GM19324 (cell line): ENCODE measurements at regions not wholly inside any gene's neighbourhood (a gene's known extent, or its start where the extent isn't known, plus 50 kb on each side); places are given as distances from the start of the nearest gene placed in this dataset.

Experiments used
- ATAC-seq: cut with Tn5 transposase; IDR thresholded peaks from one replicate; pipeline ENCODE4 v1.9.1; 2021; ENCODE audit warnings: mild to moderate bottlenecking, moderate library complexity; ENCODE audit not compliant: unreplicated experiment, low FRiP score

GRCh38 chr4:33058998-33059397 lies 2338.8 kb downstream of the PCDH7 start:
- ATAC-seq = no peak

GRCh38 chr4:33060674-33061542 lies 2340.7 kb downstream of the PCDH7 start:
- no peak for ATAC-seq

DNA sequence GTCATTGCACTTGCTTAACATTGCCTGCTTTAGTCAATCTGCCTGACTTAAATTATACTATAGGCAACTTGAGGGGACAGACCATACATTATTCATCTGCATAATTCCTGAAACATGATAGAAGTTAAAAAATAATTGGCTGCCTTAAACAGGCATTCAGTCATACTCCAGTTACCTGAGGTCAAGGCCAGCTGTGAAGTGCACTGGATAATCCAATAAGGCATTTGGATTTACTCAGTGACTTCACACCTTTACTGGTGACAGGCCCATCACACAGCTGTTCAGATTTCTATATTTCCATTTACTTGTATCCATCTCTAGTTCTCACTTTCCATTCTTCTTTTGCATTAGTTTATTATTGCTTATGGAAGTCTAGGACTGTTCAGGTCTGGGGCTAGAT lies 2341.6 kb downstream of the PCDH7 start:
- ATAC-seq = no peak

- ATAC-seq = no peak
These were observed 2342.1 kb downstream of the PCDH7 start for GRCh38 chr4:33062155-33062806.

DNA sequence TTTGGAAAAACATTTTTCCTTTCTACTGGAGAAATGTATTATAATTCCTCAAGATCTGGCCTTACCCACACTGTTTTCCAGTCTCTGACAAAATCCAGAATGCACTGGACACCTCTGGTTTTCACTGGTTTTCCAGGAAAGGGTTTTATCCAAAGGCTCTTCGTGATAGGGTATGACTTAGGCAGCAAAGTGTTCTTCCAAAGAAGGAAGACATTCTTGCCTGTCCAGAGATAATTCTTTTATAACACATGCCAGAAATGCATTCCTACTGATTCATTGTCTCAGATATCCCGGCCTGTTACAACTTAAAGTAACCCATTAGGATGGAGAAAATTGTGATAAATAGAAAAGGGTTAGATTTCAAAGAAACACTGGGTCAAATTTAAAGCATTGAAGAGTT lies 2343.1 kb downstream of the PCDH7 start:
- ATAC-seq = no peak

- ATAC-seq = no peak
These were observed 2344.1 kb downstream of the PCDH7 start for GRCh38 chr4:33064238-33064637.

DNA sequence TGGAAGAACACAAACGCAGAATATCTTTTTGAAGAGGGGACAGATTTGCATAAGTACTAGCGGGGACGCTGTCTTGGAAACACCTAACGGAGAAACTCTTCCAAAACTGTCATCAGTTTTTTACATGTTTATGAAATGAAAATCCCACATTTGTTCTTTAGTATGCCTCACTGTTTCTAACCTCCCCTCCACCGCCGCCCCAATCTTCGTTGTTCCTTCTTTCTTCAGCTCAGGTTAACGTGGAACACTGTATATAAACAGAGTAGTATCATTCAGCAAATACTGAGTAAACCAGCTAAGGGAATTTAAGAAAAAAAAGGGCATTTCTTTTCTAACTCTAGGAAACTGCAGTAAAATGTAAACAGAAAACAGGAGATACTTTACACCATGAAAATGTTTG lies 2345.6 kb downstream of the PCDH7 start:
- no peak for ATAC-seq

GRCh38 chr4:33067221-33067620 lies 2347.1 kb downstream of the PCDH7 start:
- no peak for ATAC-seq

GRCh38 chr4:33068539-33068938 lies 2348.4 kb downstream of the PCDH7 start:
- ATAC-seq = no peak

DNA sequence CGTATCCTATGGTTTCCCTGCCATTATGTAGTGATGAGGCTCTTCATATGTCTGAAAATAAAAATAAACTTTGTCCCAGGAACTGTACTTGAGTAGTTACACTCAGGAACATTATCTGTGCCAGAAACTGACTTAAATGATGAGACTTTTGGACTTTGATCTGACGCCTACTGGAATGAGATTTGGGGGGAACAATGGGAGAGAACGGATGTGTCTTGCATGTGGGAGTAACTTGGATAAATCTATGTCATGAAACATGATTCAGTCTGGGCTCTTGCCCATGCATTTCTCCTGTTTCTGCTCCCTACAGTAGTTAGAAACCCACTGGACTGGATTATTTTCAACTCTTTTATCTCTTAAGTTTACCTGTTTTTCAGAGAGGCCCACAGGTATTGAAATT lies 2351.4 kb downstream of the PCDH7 start:
- no peak for ATAC-seq

GRCh38 chr4:33072298-33073089 lies 2352.3 kb downstream of the PCDH7 start:
- no peak for ATAC-seq

GRCh38 chr4:33073811-33074210 lies 2353.6 kb downstream of the PCDH7 start:
- ATAC-seq = no peak

DNA sequence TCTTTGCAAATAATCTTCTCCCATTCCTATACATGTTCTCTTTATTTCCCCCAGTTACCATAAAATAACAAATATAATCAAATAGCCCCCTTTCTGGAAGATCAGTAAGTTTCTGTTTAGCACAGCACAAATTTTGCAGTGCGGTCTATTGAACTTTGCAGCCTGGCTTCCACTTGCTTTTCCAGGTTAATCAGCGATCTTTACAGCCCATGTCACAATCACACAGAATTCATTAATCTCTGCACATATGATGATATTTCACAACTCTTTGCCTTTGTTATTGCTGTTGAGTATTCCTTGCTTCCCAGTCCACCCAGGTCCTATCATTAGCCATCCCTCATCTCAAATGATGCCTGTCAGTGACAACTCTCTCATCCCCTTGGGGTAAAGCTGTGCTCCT lies 2358.0 kb downstream of the PCDH7 start:
- ATAC-seq = no peak

GRCh38 chr4:33080275-33080674 lies 2360.1 kb downstream of the PCDH7 start:
- ATAC-seq = no peak

DNA sequence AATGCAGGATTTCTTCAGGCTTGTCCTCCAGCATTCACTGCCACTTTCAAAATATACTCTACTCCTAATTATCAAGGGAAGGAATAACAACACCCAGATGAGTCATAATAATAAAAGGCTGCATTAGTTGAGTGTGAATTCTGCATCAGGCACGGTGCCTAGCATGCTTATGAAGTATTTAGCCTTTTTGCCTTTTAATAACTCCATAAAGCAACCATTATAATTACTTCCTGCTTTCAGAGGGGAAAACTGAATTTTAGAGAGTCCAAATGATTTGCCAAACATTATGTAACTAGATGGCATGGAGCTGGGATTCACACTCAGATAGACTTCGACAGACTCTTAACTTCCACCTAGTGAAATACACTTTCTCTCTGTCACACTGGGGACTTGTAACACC lies 2365.5 kb downstream of the PCDH7 start:
- ATAC-seq = no peak

GRCh38 chr4:33086331-33086925 lies 2366.3 kb downstream of the PCDH7 start:
- no peak for ATAC-seq

DNA sequence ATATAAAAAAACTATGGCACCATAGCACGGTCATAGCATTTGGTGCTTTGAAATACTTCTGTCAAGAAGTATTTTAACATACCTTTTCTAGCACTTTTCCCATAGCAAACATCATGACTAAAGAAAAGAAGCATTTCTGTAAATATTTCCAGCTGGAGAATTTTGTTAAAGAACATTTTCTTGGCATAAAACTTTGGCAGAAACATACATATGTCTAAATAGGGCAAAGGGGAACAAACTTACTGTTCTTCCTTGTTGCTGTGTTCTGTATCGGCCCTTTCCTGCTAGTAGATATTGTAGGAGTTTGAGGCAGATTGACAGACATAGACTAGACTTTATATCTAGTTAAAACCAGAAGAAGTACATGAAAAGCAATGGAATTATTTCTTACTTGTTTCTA lies 2368.5 kb downstream of the PCDH7 start:
- ATAC-seq = no peak

- ATAC-seq = no peak
These were observed 2370.7 kb downstream of the PCDH7 start for GRCh38 chr4:33090910-33091309.

- no peak for ATAC-seq
These were observed 2371.8 kb downstream of the PCDH7 start for GRCh38 chr4:33091961-33092360.

DNA sequence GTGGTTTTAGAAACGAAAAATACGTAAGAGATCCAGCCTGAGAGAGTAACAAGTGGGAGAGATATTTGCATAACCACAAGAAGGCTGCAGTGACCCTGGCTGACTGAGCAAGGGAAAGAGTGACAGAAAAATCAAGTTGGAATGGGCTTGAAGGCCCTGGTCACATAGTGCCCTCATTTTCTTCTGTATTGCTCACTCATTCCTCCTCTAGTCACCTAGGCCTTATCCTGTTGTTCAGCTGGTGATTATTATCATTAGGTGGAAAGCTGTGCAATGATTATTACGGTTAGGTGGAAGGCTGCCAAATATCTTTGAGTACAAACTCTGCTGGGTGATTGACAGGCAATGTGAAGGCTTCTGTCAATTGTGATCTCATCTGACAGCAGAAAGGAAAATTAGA lies 2384.1 kb downstream of the PCDH7 start:
- no peak for ATAC-seq

DNA sequence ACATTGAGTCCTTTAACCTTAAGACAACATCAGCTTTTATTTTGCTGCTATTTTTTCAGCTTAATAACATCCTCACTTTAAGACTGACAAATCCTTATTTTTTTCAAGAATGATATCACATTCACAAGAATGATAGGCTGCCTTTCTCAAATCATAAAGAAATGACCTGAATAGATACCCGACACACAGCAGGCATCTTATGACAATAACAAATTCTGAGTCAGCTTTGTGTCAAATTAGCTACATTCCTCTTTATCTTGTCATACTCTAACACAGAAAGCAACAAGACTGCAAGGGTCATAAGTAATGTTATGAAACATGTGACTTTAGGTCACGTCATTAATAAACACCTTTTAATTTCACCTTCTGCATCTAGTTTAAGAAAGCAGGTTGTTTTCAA lies 2387.6 kb downstream of the PCDH7 start:
- no peak for ATAC-seq
